NCI-H524 (cell line): ENCODE measurements at regions not wholly inside any gene's neighbourhood (a gene's known extent, or its start where the extent isn't known, plus 50 kb on each side); places are given as distances from the start of the nearest gene placed in this dataset.
A peak's percentile ranks its signal among the peaks of the same experiment; 100 is the strongest.

ENCODE experiments used
- DNase-seq, 2 experiments: peaks; one replicate each; lab custom pipeline; 2025; lab: John Stamatoyannopoulos, UW

GRCh38 chrX:68947882-68948605 lies 119.2 kb downstream of the EFNB1 start:
- DNase-seq = no peak

- peak; percentile 2 to 10 for DNase-seq
These were observed 116.9 kb downstream of the EFNB1 start for GRCh38 chrX:68945603-68946228.

GRCh38 chrX:68945081-68945602 lies 116.3 kb downstream of the EFNB1 start:
- no peak for DNase-seq

- no peak for DNase-seq
These were observed 115.4 kb downstream of the EFNB1 start for GRCh38 chrX:68944211-68944610.

- DNase-seq = no peak
These were observed 114.0 kb downstream of the EFNB1 start for GRCh38 chrX:68942840-68943239.

- no peak for DNase-seq
These were observed 113.3 kb downstream of the EFNB1 start for GRCh38 chrX:68942104-68942503.

GRCh38 chrX:68941385-68941952 lies 112.6 kb downstream of the EFNB1 start:
- no peak for DNase-seq

- DNase-seq = no peak
These were observed 111.8 kb downstream of the EFNB1 start for GRCh38 chrX:68940601-68941000.

- no peak for DNase-seq
These were observed 111.0 kb downstream of the EFNB1 start for GRCh38 chrX:68939868-68940267.

- DNase-seq = no peak
These were observed 109.6 kb downstream of the EFNB1 start for GRCh38 chrX:68938244-68939004.

- no peak for DNase-seq
These were observed 108.8 kb downstream of the EFNB1 start for GRCh38 chrX:68937581-68937980.

GRCh38 chrX:68936608-68937007 lies 107.8 kb downstream of the EFNB1 start:
- DNase-seq = no peak

- DNase-seq = peak; percentile 22 to 52
These were observed 107.3 kb downstream of the EFNB1 start for GRCh38 chrX:68936126-68936525.

- DNase-seq = no peak
These were observed 106.5 kb downstream of the EFNB1 start for GRCh38 chrX:68935362-68935761.

- no peak for DNase-seq
These were observed 106.1 kb downstream of the EFNB1 start for GRCh38 chrX:68934922-68935321.

- no peak for DNase-seq
These were observed 105.6 kb downstream of the EFNB1 start for GRCh38 chrX:68934421-68934820.

- DNase-seq = no peak
These were observed 103.8 kb downstream of the EFNB1 start for GRCh38 chrX:68932611-68933010.

GRCh38 chrX:68931345-68931744 lies 102.5 kb downstream of the EFNB1 start:
- DNase-seq = no peak

GRCh38 chrX:68930542-68931317 lies 101.9 kb downstream of the EFNB1 start:
- DNase-seq = no peak

- no peak for DNase-seq
These were observed 100.7 kb downstream of the EFNB1 start for GRCh38 chrX:68929332-68930150.

GRCh38 chrX:68928401-68928800 lies 99.6 kb downstream of the EFNB1 start:
- DNase-seq = no peak
